ENCODE measurements at regions not wholly inside any gene's neighbourhood (a gene's known extent, or its start where the extent isn't known, plus 50 kb on each side); places are given as distances from the start of the nearest gene placed in this dataset.

DNA sequence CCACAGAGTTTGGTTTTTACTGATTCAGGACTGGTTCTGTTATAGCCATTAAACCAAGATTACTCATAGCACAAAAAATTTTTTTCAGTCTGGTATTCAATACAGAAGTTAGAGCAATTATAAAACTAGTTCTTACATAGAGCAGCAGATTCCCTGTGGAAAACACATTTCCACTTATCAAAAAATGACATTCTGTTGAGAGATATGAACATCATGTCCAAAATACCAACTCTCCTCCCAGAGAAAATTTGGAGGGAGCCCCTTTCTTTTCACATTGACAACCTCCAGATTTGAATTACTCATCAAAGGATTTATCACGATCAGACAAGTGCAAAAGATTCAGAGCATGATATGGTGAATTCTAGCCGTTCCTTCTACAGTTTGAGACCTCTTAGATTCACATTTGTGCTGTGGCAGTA, 126.8 kb upstream of the SERPINE2 start:
- TF ChIP-seq, protein P1, sequence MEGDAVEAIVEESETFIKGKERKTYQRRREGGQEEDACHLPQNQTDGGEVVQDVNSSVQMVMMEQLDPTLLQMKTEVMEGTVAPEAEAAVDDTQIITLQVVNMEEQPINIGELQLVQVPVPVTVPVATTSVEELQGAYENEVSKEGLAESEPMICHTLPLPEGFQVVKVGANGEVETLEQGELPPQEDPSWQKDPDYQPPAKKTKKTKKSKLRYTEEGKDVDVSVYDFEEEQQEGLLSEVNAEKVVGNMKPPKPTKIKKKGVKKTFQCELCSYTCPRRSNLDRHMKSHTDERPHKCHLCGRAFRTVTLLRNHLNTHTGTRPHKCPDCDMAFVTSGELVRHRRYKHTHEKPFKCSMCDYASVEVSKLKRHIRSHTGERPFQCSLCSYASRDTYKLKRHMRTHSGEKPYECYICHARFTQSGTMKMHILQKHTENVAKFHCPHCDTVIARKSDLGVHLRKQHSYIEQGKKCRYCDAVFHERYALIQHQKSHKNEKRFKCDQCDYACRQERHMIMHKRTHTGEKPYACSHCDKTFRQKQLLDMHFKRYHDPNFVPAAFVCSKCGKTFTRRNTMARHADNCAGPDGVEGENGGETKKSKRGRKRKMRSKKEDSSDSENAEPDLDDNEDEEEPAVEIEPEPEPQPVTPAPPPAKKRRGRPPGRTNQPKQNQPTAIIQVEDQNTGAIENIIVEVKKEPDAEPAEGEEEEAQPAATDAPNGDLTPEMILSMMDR (IDR thresholded peaks at IDR 0.05), result no peak
- no peak for TF ChIP-seq POLR2A (IDR thresholded peaks at IDR 0.05)
- intact Hi-C loops (cut with DNase I; ENCODE audit: low total_unique reads), result loop anchor here (5.0 kb wide), 1 partner anchor 531 kb away; no protein-coding TSS in a partner anchor
- 27 to 34% methylated on average over 2 of the region's 2 CpGs for whole genome bisulfite sequencing, 2 donors
- DNase-seq (ENCODE audit: low spot score in 2 of 2), result no peak
- H3K4me3 ChIP-seq (ENCODE audit: low read depth, poor library complexity, severe bottlenecking), result no peak overlapping the region

GRCh38 chr2:224163566-224164307, 124.7 kb upstream of the SERPINE2 start:
- intact Hi-C loops (cut with DNase I; ENCODE audit: low total_unique reads), result no loop called here
- H3K4me3 ChIP-seq (ENCODE audit: low read depth, poor library complexity, severe bottlenecking), result no peak overlapping the region
- TF ChIP-seq POLR2A (IDR thresholded peaks at IDR 0.05), result no peak
- TF ChIP-seq, protein P1 (IDR thresholded peaks at IDR 0.05), result no peak
- WGBS, 2 donors, result 84 to 85% methylated on average over 4 of the region's 4 CpGs
- DNase-seq (ENCODE audit: low spot score in 2 of 2), result no peak

DNA sequence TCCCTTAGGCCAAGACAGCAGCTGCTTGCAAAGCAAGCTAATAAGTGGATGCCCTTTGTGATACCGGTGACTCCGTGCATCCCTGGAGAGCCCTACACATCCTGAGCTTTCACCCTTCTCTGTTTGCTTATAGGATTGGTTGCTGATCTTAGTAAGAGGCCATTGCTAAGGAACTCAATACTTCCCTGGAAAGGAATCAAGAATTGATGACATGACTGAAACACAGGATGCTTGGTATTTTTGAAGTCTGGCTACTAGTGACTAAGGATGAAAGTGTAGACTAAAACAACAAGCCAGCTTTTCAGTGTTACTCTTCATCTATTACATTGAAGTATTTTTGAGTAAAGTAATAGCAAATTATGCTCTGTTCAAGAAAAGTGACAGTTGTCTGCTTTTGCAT, 123.0 kb upstream of the SERPINE2 start:
- no peak for DNase-seq (ENCODE audit: low spot score in 2 of 2)
- H3K4me3 ChIP-seq (ENCODE audit: low read depth, poor library complexity, severe bottlenecking), result no peak overlapping the region
- intact Hi-C loops (cut with DNase I; ENCODE audit: low total_unique reads), result no loop called here
- WGBS, 2 donors, result 94 to 95% methylated on average over 2 of the region's 2 CpGs
- TF ChIP-seq, protein P1 (IDR thresholded peaks at IDR 0.05), result no peak
- TF ChIP-seq POLR2A (IDR thresholded peaks at IDR 0.05), result no peak

DNA sequence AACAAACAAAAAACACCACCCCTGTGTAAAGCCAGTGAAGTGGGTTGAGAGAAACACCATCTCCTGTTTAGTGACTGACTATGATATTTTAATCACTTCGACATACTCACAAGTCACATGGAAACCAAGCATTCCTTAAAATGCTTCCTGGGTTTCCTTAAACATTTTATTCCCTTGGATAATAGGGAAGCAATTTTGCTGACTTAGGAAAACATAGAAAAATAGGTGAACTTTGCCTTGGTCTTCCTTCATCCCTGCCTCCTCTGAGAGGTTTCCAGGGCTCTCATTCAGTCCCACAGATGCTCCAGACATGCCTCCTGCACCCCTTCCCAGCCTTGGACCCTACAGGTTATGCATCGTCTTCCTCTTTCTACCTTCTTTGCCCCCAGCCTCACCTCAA, 122.6 kb upstream of the SERPINE2 start:
- intact Hi-C loops (cut with DNase I; ENCODE audit: low total_unique reads), result no loop called here
- 85 to 94% methylated on average over 2 of the region's 2 CpGs for whole genome bisulfite sequencing, 2 donors
- TF ChIP-seq POLR2A (IDR thresholded peaks at IDR 0.05), result no peak
- TF ChIP-seq, protein P1 (IDR thresholded peaks at IDR 0.05), result no peak
- no peak for DNase-seq (ENCODE audit: low spot score in 2 of 2)
- no peak overlapping the region for H3K4me3 ChIP-seq (ENCODE audit: low read depth, poor library complexity, severe bottlenecking)

- DNase-seq (ENCODE audit: low spot score in 2 of 2), result no peak
- intact Hi-C loops (cut with DNase I; ENCODE audit: low total_unique reads), result no loop called here
- TF ChIP-seq POLR2A (IDR thresholded peaks at IDR 0.05), result no peak
- TF ChIP-seq, protein P1 (IDR thresholded peaks at IDR 0.05), result no peak
- 81 to 83% methylated on average over 1 of the region's 1 CpG for whole genome bisulfite sequencing, 2 donors
- H3K4me3 ChIP-seq (ENCODE audit: low read depth, poor library complexity, severe bottlenecking), result no peak overlapping the region
These were observed 121.8 kb upstream of the SERPINE2 start for GRCh38 chr2:224160917-224161316.

Data from lower leg skin (tissue), 4 donors.